Fibroblast of peridontal ligament (primary cell): ENCODE measurements at regions not wholly inside any gene's neighbourhood (a gene's known extent, or its start where the extent isn't known, plus 50 kb on each side); places are given as distances from the start of the nearest gene placed in this dataset.

Experiments
- DNase-seq: peaks from one replicate; pipeline ENCODE4 v3.0.0-alpha.2; 2010; ENCODE audit errors: extremely low read depth

DNA sequence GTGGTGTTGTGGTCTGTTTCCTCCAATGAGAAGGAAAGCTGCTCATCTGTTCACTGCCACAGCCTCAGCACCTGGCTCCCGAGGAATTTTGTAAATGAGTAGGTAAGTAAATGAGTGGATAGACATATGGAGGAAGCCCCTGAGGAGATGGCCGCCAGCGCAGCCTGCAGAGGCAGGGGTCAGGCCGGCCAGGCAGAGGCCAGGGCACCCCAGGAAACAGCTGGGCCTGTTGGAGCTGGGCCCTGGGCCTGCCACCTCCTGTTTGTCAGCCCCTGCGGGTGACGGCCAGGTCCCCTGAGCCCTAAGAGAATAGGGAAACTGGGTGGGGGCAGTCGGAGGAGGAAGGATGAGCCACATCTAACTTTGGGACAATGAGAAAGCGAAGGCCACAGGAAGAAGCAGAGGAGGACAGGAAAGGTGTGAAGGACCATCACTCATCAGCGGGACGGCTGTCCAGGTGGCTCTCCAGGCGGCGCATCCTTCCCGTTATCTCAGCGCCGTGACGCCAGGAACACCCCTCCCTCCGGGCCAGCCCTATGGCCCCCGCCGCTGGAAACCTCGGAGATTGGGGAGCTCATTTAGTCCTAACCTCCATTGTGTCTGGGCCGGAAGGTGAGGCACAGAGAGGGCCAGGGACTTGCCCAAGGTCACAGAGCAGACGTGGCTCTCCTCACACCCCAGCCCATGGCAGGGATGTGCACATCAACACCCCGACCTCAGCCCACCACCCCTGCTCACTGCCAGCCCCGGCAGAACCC, 142.3 kb upstream of the UNC5B start:
- DNase-seq = no peak

DNA sequence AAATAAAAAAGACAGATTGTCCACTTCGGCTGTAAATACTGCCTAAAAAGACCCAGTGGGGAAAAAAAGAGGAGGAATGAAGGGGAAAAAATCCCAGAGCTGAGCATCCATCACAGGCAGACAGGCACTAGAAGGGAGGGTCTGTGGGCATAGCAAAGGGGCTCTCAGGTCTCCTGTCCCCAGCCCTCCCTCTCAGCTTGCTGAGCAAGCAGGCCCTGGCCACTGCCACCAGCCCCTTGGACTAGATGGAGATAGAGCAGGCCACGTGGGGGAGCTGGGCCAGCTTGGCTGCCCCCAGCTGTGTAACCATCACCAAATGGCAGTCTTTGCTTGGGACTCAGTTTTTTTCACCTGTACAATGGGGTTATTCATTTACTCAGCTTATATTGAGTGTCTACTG, 141.6 kb upstream of the UNC5B start:
- no peak for DNase-seq

DNA sequence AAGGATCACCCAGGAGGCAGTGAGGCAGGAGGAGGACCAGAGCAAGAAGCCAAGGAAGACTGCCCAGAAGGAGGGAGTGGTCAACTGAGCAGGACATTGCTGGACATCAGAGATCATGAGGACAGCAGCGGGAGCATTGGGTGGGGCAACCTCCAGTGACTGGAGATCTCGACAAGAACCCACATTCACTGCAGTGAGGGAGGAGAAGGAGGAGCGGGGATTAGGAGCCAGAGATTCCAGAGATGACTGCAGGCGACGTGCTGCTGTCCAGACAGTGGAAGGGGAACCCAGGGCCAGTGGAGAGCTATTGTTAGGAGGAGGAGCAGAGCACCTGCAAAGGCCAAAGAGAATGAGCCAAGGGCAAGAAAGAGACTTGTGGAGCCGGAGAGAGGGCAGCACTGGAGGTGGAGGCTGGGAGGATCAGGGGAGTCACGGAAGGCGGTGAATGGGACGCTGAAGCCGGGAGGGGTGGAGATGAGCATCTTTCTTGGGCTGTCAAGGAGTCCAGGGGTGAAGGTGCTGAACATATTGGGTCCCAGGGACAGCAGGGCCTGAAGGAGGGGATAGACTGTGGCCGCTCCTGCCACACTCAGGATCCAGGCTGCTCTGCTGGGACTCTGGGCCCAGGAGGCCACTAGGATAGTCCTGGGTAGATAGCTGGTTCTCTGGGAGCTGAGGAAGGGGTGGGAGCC, 140.1 kb upstream of the UNC5B start:
- DNase-seq = no peak

DNA sequence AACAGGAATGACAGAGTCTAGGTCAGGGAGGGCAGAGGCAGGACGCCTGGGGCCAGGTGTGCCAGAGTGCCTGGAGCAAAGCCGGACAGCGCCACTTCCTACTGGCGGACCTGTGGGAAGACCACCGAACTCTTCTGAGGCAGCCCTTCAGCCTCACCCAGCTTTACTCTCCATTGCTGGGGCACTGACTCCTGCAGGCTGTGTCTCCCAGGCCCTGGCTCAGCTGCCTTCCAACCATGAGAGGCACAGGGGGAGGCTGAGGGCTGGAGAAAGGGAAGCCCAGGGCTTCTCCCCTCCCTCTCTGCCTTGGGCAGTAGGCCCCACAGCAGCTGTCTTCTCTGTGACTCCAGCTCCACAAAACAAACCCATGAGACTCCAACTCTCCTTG, 139.6 kb upstream of the UNC5B start:
- no peak for DNase-seq

DNA sequence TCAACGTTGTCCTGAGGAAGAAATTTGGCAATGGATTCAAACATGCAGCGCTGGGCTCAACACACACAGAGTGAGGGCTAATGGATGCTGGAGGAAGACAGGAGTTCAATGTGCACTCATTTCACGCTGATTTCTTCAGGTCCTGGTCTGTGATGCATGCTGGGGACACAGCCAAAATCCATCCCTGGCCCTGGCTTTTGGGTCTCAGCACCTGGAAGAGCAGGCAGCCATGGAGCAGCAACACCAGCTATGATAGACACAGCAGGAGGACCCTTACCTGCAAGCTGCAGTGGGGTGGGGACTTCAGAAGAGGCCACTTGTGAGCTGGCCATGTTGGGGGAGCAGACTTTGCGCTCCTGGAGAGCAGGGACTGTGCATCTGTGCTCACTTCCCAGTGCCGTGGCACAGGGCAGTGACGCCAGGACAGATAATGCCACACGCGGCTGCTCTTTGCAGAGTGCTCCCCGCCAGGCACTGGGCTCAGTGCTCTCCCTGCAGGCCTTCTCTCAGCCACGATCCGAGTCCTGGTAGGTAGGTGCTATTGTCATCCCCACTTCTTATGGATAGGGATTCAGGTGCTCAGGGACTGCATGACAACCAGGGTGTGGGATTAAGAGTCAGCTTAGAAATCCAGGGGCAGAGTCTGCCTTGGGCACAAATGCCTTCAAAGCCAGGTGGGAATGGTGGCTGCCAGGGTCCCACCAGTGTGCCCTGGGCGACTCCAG, 138.8 kb upstream of the UNC5B start:
- no peak for DNase-seq

DNA sequence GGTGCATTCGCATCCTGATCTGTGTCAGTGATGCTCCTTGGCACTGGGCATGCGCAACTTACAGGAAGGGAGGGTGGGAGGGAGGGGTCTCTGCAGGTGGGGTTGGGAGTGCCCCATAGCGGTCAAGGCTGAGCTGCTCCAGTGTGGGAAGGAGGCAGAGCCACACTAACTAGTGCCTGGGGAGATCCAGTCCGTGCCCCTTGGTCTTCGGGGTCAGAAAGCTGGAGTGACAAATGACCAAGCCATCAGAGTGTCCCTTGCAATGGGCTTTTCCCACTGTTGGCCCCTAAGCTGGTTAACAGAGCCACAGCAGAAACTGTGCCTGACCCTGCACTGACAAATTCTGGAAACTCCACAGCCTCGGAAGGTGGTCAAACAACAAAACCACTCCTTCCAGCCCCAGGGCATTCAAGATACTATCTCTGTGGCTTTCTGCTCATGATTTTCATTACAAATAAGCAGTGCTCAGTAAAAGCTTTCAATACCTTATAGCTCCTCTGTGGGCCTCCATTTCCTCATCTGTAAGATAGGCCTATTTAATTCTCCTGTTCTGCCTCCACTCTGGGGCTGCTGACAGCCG, 138.1 kb upstream of the UNC5B start:
- DNase-seq = no peak

DNA sequence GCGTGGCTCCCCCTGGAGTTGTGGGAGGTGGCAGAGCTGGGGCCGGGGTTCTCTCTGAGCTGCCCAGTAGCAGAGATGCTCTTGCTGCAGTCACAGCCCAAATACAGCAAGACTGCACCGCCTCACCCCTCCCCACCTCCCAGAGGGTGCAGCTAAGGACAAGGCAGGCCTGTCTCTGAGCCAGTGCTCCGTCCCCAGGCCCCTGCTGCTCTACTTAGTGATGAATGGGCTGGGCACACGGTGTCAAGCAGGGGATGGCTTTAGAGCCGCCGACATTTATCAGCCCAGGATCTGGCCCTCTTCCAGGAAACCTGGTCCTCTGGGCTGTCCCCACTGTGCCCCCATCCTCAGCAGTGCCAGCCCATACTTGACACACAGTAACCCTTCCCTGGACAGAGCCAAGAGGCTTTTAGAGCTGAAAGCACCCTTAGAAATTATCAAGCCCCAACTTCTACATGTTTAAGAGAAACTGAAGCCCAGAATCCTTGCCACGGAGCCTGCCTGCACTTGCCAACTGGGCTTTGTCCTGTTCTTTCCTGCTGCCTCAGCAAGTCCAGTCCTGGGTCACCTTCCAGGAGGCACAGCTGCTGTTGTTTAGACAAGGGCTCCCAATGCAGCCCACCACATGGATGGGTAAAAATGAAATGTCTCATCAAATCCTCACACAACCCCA, 137.1 kb upstream of the UNC5B start:
- no peak for DNase-seq

DNA sequence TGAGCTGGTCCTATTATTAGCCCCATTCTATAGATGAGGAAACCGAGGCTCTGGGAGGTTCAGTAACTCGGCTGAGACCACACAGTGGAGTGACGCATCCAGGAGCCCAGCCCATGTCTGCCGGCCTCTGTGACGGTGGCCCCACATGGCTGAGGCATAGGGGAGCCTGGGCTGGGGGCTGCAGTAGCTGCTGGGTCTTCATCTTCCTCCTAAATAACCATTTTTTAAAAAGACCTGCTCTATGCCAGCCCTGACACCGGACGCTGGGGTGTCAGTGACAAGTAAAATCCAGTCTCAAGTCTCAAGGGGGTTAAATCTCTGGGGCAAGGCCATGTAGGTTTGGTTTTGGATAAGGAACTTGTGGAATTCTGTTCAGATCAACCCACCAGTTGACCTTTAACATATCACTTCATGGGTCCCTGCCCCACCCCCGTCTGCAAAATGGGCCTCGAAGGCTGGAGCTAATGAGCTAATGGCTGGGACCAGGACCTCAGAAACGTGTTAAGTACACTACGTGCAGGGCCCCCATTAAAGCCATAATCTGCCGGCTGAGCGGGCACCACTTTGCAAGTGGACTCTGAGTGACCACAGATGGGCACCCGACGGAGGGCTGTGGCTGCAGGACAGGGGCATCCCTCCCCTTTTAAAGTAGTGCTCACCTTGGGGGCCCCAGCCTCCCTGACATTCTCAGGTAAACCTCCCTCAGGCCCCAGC, 136.5 kb upstream of the UNC5B start:
- DNase-seq = no peak

DNA sequence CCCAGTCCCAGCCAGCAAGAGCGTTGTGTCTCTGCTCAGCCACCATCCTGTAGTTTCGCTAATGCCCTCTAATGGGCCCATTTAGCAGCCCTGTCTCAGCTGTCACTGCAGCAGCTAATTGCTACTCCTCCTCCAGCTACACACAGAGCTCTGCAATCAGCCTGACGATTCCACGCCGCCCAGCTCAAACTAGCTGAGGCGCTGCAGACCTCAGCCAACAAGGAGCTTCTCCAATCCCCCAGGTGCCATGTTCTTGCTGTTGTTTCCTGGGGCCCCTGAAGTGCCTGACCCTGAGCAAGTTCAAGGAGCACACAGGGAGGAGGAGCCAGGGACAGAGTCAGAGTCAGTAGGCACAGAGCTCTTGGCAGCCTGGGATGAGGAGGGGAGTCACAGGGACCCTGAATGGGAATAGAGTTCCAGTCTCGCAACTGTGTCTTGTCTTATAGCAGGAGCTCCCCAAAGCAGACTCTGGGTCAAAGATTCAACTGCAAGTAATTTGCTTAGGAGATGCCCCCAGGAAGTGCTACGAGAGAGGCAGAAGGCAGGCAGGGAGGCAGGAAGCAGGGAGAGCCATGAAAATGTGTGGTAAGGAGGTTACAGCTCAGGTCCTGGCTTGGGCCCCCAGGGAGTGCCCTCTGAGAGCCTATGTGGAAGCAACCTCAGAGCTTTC, 135.8 kb upstream of the UNC5B start:
- DNase-seq = no peak

DNA sequence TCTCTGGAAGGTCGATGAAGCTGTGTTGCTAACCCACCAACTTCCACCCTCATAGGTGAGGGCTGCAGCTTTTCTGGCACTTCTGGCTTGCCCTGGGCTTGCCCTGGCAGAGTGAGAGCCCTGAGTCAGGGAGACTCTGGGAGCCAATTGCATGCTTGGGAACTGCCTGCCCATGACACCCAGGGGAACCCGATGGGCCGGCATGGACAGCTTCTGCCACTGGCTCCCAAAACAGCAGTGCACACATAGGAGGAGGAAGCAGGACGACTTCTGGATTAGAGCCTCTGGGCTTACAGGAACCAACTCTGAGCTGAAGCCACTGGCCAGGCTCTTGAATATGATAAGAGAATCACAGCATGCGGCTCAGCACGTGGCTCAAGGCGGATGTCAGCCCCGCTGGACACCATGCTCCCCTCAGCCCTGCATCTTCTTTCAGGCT, 135.2 kb upstream of the UNC5B start:
- no peak for DNase-seq

DNA sequence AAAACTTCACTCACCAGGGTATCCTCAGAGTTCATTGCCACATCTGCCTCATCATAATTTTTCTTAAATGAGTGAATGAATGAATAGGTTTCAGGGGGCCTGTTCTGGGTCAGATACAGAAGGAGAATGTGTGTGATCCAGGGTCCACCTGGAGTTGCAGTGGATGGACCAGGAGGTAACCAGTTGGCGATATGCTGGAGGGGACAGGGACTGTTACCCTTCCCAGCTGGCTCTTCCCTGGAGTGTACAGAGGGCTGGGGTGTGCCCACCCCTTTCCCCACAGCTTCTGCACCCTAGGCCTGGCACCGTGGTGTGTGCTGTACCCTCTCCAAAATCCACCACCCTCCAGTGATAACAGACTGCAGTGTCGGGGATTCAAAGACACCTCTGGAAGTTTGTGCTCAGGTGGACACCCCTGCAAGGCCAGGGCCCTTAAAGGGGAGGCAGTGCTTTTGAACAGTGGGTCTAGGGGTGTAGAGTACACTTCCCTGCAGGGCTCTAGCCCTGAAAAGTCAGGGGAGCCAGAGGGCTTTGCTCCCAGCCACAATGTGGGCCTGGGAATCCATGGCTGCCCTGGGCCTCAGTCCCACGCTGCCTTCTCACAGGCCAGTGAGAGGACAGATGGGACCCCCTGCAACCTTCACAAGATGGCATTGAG, 134.4 kb upstream of the UNC5B start:
- DNase-seq = no peak

DNA sequence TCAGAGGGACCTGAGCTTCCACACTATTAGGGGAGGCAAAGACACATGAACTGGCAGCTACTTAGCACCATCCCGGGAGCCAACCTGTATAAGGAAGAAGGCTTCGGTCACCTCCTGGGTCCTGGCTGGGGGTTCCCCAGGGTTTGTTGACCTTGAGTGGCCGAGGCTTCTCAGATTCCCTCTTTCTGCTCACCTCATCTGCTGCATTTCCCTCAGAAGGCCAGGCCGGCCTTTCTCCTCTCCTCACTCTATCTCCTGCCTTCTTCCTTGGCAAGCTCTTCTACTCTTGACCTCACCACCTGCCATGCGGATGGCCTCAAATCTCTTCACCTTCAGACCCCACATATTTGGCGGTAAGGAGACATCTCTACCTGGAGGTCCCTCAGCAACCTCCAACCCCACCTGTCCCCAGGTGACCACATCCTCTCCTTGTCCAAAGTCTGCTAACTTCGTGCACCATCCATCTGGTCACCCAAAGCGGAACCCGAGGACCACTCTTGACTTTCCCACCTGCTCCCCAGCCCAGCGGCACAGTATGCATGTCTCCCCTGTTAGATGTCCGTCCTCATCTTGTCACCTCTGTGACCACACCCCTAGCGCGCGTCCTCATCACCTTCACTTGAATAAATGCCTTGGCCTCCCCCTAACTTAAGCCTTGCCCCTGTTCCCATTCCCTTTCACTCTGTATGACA, 133.8 kb upstream of the UNC5B start:
- no peak for DNase-seq

DNA sequence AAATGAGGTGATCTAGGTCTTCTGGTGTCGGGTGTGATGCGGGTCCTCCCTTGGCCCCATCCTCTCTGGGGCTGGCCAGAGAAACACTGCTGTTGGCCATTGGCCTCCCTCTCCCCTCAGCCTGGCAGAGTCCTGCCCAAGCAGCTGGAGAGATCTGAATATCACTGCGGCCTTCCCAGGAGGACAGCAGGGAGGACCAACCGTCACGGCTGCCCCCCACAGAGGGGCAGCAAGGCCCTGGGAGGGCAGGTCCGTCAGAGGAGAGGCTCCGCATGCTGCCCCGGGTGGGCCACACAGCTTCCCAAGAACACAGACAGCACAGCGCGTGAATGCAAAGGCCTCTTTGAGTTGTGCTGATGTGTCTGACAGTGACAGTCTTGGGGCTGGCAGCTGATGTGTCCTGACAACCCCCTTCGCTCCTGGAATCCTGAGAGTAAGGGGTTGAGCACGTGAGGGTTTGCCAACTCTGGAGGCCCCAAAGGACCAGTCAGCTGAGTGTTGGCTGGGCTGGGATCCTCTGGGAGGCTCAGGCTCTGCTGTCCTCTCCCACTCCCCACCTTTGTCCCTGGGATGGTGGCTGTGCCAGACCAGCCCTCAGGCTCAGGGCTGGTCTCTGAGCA, 132.5 kb upstream of the UNC5B start:
- no peak for DNase-seq

DNA sequence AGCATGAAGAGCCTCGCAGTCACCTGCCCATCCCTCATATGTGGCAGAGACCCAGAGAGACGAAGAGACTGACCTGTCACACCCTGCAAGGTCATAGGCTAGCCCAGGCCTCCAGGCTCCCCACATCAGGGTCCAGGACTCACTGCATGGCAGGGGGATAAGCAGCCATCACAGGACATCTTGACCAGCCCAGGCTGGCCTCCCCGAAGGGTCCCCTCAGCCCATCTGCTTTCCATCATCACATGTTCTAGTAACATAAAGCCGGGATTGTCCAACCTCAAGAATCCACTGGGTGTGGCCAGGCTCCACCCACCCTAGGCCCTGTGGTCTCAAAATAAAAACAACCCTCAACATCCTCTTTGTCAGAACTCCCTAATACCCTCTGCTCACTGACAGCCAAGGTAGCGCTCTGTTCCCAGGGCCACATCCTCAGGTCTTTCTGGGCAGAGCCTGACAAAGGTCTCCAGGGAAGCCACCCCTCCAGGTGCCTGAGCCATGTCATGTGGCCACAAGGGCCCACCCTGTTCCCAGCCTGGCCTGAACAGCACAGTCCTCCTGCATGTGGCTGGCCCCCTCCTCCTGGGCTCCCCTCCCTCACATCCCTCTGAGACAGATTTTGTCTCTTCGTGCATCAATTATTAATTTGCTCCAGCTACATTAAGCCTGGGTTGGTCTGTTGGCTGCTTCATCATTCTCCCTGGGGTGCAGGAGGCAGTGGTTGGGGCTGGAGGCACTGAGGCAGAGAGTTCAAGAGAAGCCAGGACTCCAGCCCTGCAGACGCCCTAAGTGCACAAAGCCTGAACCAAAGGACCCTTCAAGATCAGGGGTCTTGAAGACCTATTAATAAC, 131.8 kb upstream of the UNC5B start:
- DNase-seq = no peak

DNA sequence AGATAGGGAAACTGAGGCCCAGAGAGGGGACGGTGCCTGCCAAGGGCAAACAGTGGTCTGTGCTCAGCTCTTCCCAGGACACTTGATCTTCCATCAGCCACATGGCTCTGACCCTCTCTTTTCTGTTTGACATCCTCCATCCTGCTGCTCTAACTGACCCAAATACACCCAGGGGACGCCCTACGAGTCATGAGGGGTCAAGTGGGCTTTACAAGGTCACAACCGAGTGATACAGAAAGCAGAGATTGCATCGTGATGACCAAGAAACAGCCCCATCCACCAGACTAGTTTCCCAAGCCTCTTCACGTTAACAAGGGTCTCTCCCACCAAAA, 131.2 kb upstream of the UNC5B start:
- DNase-seq = no peak

DNA sequence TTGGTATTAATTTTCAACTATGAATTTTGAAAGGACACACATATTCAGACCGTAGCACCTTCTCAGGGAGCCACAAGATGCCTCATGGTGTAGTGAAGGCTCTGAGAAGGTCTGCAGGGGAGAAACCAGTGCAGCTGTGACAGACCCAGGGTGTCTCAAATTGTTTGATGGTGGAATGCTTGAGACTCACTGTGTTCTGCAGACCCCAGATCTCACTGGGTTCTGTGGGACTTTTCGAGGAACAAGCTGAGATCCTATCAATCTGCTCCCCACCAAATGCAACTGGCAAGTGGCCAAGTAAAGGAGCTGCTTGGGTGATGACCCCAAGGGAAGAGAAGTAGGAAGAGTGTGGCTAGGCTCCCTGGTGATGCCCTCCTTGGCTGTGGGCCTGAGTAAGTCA, 130.5 kb upstream of the UNC5B start:
- DNase-seq = no peak

DNA sequence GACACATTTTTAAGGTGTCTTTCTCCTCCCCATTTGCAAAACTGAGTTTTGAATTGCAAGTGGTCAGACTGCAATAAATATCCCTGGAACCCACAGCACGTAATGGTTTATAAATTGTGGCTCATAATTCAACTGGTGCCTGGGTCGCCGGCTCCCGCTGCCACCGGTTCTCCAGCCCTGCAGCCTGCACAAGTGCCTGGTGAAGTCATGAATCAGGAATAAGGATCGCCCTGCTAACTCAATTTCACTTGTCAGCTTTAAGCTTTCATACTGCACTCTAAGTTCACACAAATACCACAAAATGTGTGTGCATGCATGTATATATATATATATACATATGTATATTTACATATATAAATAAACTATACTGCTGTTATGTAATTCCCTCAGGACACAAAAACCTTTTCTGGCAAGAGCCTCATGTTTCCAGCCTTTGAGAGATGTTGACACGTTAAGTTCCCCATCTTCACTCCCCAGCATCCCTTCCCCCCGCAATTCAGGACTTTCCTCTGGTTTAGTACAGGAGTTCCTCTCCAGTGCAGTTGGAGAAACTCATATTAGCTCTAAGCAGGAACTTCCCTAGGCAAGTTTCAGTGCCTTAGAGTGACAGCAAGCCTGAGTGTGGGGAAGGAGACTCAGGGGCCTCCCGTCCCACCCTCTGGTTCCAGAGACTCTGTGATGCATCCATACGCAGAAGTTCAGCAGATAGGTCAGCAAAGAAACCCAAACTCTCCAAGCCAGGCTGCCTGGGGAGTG, 129.2 kb upstream of the UNC5B start:
- no peak for DNase-seq

DNA sequence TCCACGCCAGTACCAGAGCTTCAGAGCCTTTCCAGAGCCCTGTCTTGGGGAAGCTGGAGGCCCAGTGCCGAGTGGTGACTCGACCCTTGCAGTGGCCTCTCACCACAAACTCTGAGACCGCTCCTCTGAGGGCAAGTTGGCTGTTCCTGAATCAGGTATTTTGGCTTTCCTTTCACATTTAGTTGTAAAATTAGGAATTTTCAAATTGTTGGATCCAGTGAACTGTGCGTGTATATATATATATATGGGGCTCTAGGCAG, 128.7 kb upstream of the UNC5B start:
- DNase-seq = no peak
